H1 (cell line): ENCODE measurements at regions not wholly inside any gene's neighbourhood (a gene's known extent, or its start where the extent isn't known, plus 50 kb on each side); places are given as distances from the start of the nearest gene placed in this dataset.

Experiments
- ATF3 ChIP-seq: IDR thresholded peaks from 2 replicates; pipeline ENCODE4 v1.6.1; 2011; ENCODE audit warnings: low read depth, mild to moderate bottlenecking, low read length; ENCODE audit not compliant: insufficient read depth
- BCL11A ChIP-seq, 2 experiments: IDR thresholded peaks; one replicate each; pipeline ENCODE4 v1.6.1; 2011; ENCODE audit warnings: low read depth in 2 of 2, low read length in 2 of 2, mild to moderate bottlenecking in 2 of 2
- BRCA1 ChIP-seq: IDR thresholded peaks from 2 replicates; pipeline ENCODE4 v1.6.1; 2012; ENCODE audit warnings: low read depth, low read length, improper control_type of control experiment
- CBX8 ChIP-seq: fragments of 300-800, 300-1000 bp; sonication (generic); IDR thresholded peaks from 2 replicates; pipeline ENCODE4 v1.7.1; 2016; ENCODE audit warnings: low read depth, low read length, borderline replicate concordance
- CEBPB ChIP-seq: IDR thresholded peaks from 2 replicates; pipeline ENCODE4 v1.6.1; 2012; ENCODE audit warnings: low read depth, low read length
- EGR1 ChIP-seq: IDR thresholded peaks from 2 replicates; pipeline ENCODE4 v1.6.1; 2011; ENCODE audit warnings: low read depth, low read length, borderline replicate concordance
- KDM1A ChIP-seq: fragments of 200-600, 300-600 bp; sonication (generic); IDR thresholded peaks from 2 replicates; pipeline ENCODE4 v1.7.1; 2016; ENCODE audit warnings: mild to moderate bottlenecking, low read length, borderline replicate concordance
- NRF1 ChIP-seq: IDR thresholded peaks from 2 replicates; pipeline ENCODE4 v1.6.1; 2011; ENCODE audit warnings: mild to moderate bottlenecking, low read depth, low read length, improper control_type of control experiment
- RBBP5 ChIP-seq: IDR thresholded peaks from 2 replicates; pipeline ENCODE4 v1.7.1; 2012; ENCODE audit warnings: low read depth, mild to moderate bottlenecking, inconsistent platforms, low read length, moderate library complexity, borderline replicate concordance
- RNF2 ChIP-seq: fragments of 200-900, 300-1000 bp; sonication (generic); IDR thresholded peaks from 2 replicates; pipeline ENCODE4 v1.7.1; 2016; ENCODE audit warnings: borderline replicate concordance, low read depth, mild to moderate bottlenecking, antibody characterized with exemption, low read length; ENCODE audit not compliant: poor library complexity, severe bottlenecking; ENCODE audit errors: missing control alignments
- SAP30 ChIP-seq: fragments of 300-600 bp; sonication (generic); IDR thresholded peaks from 2 replicates; pipeline ENCODE4 v1.7.1; 2012; ENCODE audit warnings: low read length, moderate library complexity, mild to moderate bottlenecking, inconsistent platforms; ENCODE audit not compliant: insufficient read depth, insufficient replicate concordance
- SIN3A ChIP-seq, 2 experiments: IDR thresholded peaks in 1 of 2; conservative IDR thresholded peaks in 1 of 2; 2 replicates each; pipeline ENCODE4 v1.6.1; 2011 to 2012; ENCODE audit warnings: low read length in 2 of 2, improper control_type of control experiment in 1 of 2, low read depth in 1 of 2, mild to moderate bottlenecking in 1 of 2
- TBP ChIP-seq: IDR thresholded peaks from 2 replicates; pipeline ENCODE4 v1.6.1; 2011; ENCODE audit warnings: low read depth, low read length, improper control_type of control experiment

- TF ChIP-seq RBBP5 (no peak), CEBPB (no peak), EGR1 (no peak), CBX8 (no peak), RNF2 (no peak), BRCA1 (no peak), BCL11A (IDR thresholded peaks at IDR 0.05; ENCODE audit: low read depth in 2 of 2, low read length in 2 of 2) (no peak), SAP30 (no peak), TBP (no peak), SIN3A (conservative IDR thresholded peaks at IDR 0.05 in 1 of 2, IDR thresholded peaks at IDR 0.05 in 1 of 2; ENCODE audit: low read depth in 1 of 2, low read length in 2 of 2) (0 out of 4 replicates have a peak, but pooled peaks of 1 of the 2 experiments have one; percentile 38), NRF1 (no peak), ATF3 (no peak), KDM1A (no peak)
Observed at GRCh38 chr6:121823437-121823851, 388.0 kb downstream of the GJA1 start (continued).
